Pancreas (tissue), 10 donors: ENCODE measurements at regions not wholly inside any gene's neighbourhood (a gene's known extent, or its start where the extent isn't known, plus 50 kb on each side); places are given as distances from the start of the nearest gene placed in this dataset.

Experiments
- ATAC-seq, 4 donors: fragments of 200-7000 bp; cut with Tn5 transposase; one replicate each; pipeline versions ENCODE4 v1.8.0 to v1.9.1; 2020; ENCODE audit warnings: mild to moderate bottlenecking in 4 of 4, moderate library complexity in 4 of 4
- DNase-seq, 6 donors: peaks; one replicate each; pipeline ENCODE4 v3.0.0-alpha.2; 2020
- FAIRE-seq: peaks from 2 replicates; lab custom pipeline; 2012; peaks lifted over from hg19 to GRCh38; lab: Jason Lieb, UNC
- H3K27ac ChIP-seq, 4 donors: fragments of 200-600 bp; sonication (generic); 1 replicate in 3 of 4; 2 replicates in 1 of 4; pipeline versions ENCODE4 v1.5.0 to v1.8.0; 2020
- H3K27me3 ChIP-seq, 4 donors: fragments of 200-600 bp; one replicate each; pipeline ENCODE4 v1.8.0; 2021
- H3K36me3 ChIP-seq, 3 donors: fragments of 200-600 bp; sonication (generic) in 1 of 3; one replicate each; pipeline versions ENCODE4 v1.5.0 to v1.8.0; 2020 to 2021
- H3K4me1 ChIP-seq, 3 donors: fragments of 200-600 bp; one replicate each; pipeline ENCODE4 v1.8.0; 2021
- H3K4me3 ChIP-seq, 4 donors: fragments of 200-600 bp; sonication (generic) in 2 of 4; one replicate each; pipeline versions ENCODE4 v1.5.0 to v1.8.0; 2020 to 2021
- H3K9me3 ChIP-seq, 4 donors: fragments of 200-600 bp; one replicate each; pipeline ENCODE4 v1.8.0; 2021
- WGBS, 2 donors: extraction: QIAGEN DNeasy Blood & Tissue Kit; methylation state at CpG; one replicate each; pipeline ENCODE4 v1.1.7; 2013; 5-methylcytosine and 5-hydroxymethylcytosine counted together
- intact Hi-C, 3 donors: fragments of 100-400 bp; cut with DNase I; formaldehyde crosslinking; loops; one replicate each; pipeline versions ENCODE4 v1.11.1 to v1.14.2; 2022
- TF ChIP-seq, protein P1 (sequence below), 4 donors: fragments of 200-600 bp; sonication (generic) in 3 of 4; IDR thresholded peaks; one replicate each; pipeline versions ENCODE4 v1.5.0 to v1.8.0; 2021; ENCODE audit warnings: antibody characterized with exemption in 4 of 4
- donor health status: healthy with polysubstance abuse.
- donor health status: DM: no; HTN: no; CAD: no; lungs with moderate emphysema.
- donor health status: DM: no; HTN: no; CAD: no.
- donor health status: control.
- donor health status: control.
- donor health status: Bipolar disorder and iron deficiency.
- donor health status: DM: yes; HTN: yes; CAD: no.
- donor health status: DM: no; HTN: no; CAD: no.
- donor health status: DM: no; HTN: no; CAD: no.
- donor health status: DM: yes; HTN: yes; CAD: no.

DNA sequence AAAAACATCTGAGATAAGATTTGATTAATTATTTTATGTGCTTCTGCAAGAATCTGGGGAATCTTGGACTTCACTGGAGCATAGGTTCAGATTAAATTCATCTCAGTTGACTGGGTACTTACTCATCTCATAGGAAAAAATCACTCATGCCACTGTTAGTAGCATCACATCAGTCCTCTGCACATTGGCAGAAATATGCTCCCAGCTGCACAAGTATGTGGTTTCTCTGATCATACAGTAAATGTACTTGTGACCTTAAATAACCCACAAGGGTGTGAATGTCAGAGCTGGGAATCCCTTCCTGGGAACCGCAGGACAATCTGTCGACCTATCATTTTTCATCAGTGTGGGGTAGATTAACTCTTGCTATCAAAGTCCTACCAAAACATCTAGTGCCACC lies 203.7 kb upstream of the SLC24A2 start:
- Histone ChIP-seq H3K27me3 (no peaks in the 10 kb centered on the region), H3K4me1 (no peaks in the 10 kb centered on the region), H3K27ac (no peak overlapping the region), H3K36me3 (no peaks in the 10 kb centered on the region), H3K4me3 (no peak overlapping the region), H3K9me3 (no peaks in the 10 kb centered on the region)
- 21 to 24% methylated on average over 2 of the region's 2 CpGs for WGBS, 2 donors
- TF ChIP-seq, protein P1, sequence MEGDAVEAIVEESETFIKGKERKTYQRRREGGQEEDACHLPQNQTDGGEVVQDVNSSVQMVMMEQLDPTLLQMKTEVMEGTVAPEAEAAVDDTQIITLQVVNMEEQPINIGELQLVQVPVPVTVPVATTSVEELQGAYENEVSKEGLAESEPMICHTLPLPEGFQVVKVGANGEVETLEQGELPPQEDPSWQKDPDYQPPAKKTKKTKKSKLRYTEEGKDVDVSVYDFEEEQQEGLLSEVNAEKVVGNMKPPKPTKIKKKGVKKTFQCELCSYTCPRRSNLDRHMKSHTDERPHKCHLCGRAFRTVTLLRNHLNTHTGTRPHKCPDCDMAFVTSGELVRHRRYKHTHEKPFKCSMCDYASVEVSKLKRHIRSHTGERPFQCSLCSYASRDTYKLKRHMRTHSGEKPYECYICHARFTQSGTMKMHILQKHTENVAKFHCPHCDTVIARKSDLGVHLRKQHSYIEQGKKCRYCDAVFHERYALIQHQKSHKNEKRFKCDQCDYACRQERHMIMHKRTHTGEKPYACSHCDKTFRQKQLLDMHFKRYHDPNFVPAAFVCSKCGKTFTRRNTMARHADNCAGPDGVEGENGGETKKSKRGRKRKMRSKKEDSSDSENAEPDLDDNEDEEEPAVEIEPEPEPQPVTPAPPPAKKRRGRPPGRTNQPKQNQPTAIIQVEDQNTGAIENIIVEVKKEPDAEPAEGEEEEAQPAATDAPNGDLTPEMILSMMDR (IDR thresholded peaks at IDR 0.05): no peak
- ATAC-seq (no peak), DNase-seq (no peak), FAIRE-seq (no peak)
- intact Hi-C loops: no loop called here

DNA sequence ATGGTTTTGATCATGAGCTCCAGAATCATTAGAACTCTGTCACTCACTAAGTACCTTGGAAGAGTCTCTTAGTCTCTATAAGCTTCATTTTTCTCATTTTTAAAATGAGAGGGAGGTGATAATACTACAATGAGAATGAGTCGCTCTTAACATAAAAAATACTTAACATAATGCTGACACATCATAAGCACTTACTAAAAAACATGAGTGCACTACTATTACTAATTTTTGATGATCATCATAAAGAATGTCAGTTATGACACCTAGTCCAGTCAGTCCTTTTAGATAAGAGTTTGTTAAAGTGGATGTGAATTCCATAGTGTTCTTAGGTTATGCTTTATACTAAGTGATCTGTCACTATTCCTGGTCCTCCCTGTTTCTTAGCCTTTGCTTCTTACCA lies 200.4 kb upstream of the SLC24A2 start:
- WGBS, 2 donors: 86 to 87% methylated on average over 1 of the region's 1 CpG
- Histone ChIP-seq H3K27me3 (no peaks in the 10 kb centered on the region), H3K4me3 (no peak overlapping the region), H3K9me3 (no peaks in the 10 kb centered on the region), H3K27ac (no peak overlapping the region), H3K4me1 (no peaks in the 10 kb centered on the region), H3K36me3 (no peaks in the 10 kb centered on the region)
- no peak for FAIRE-seq
- TF ChIP-seq, protein P1 (IDR thresholded peaks at IDR 0.05): no peak
- intact Hi-C loops: no loop called here
- DNase-seq: no peak
- no peak for ATAC-seq

DNA sequence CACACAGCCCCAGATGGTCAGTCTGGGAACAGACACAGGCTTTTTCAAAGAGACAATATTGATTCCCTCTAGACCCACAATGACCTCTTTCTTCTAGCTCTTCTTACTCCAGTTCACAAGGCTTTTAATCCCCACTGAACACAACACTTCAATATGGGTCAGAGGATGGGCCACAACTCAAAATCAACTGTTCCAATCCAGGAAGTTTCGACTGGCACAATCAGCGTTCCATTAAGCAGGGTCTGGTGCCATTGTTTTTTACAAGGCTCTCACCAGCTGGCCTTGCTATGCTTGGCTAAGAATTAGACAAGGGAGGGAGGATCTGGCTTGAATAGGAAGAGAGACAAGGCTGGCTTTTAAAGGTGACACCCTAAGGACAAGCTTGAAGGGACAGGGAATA lies 199.4 kb upstream of the SLC24A2 start:
- Histone ChIP-seq H3K4me3 (no peak overlapping the region), H3K4me1 (no peaks in the 10 kb centered on the region), H3K36me3 (no peaks in the 10 kb centered on the region), H3K27me3 (no peaks in the 10 kb centered on the region), H3K27ac (no peak overlapping the region), H3K9me3 (no peaks in the 10 kb centered on the region)
- no peak for DNase-seq
- TF ChIP-seq, protein P1 (IDR thresholded peaks at IDR 0.05): no peak
- intact Hi-C loops: no loop called here
- 45 to 46% methylated on average over 2 of the region's 2 CpGs for WGBS, 2 donors
- ATAC-seq: no peak
- no peak for FAIRE-seq

DNA sequence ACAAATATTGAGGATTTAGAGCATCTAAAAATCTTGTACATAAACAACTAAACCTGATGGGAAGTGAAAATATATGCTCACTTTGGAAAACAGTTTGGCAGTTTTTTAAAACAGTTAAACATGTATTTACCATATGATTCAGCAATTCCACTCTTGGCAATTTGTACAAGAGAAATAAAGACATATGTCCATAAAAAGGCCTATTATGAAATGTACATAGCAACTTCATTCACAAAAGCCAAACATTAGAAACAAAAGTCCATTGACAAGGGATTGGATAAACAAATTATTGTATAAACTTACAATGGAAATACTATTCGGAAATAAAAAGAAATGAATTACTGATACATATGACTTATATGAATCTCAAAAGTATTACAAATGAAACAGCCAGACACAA lies 196.2 kb upstream of the SLC24A2 start:
- WGBS, 2 donors: 86 to 98% methylated on average over 1 of the region's 1 CpG
- no peaks in the 10 kb centered on the region for H3K36me3 ChIP-seq
- no peaks in the 10 kb centered on the region for H3K4me1 ChIP-seq
- intact Hi-C loops: no loop called here
- H3K27ac ChIP-seq: no peak overlapping the region
- DNase-seq (no peak), FAIRE-seq (no peak), ATAC-seq (no peak)
- H3K9me3 ChIP-seq: no peaks in the 10 kb centered on the region
- no peaks in the 10 kb centered on the region for H3K27me3 ChIP-seq
- H3K4me3 ChIP-seq: no peak overlapping the region
- TF ChIP-seq, protein P1 (IDR thresholded peaks at IDR 0.05): no peak

DNA sequence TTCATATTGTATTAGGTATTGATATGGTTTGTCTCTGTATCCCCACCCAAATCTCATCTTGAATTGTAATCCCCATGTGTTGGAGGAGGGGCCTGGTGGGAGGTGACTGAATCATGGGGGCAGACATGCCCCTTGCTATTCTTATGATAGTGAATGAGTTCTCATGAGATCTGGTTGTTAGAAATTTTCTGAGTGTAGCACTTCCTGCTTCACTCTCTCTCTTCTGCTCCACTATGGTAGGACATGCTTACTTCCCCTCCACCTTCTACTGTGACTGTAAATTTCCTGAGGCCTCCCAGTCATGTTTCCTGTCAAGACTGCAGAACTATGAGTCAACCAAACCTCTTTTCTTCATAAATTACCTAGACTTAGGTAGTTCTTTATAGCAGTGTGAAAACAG lies 187.4 kb upstream of the SLC24A2 start:
- H3K27ac ChIP-seq: no peak overlapping the region
- no peak overlapping the region for H3K4me3 ChIP-seq
- H3K27me3 ChIP-seq: no peaks in the 10 kb centered on the region
- no peaks in the 10 kb centered on the region for H3K4me1 ChIP-seq
- DNase-seq (no peak), ATAC-seq (no peak), FAIRE-seq (no peak)
- no peaks in the 10 kb centered on the region for H3K9me3 ChIP-seq
- intact Hi-C loops: no loop called here
- H3K36me3 ChIP-seq: no peaks in the 10 kb centered on the region
- TF ChIP-seq, protein P1 (IDR thresholded peaks at IDR 0.05): no peak
